GM12873 (cell line): ENCODE measurements at regions not wholly inside any gene's neighbourhood (a gene's known extent, or its start where the extent isn't known, plus 50 kb on each side); places are given as distances from the start of the nearest gene placed in this dataset.

Experiments used
- CTCF ChIP-seq: IDR thresholded peaks from 2 replicates; pipeline ENCODE4 v1.5.1; 2012; ENCODE audit warnings: low read depth, mild to moderate bottlenecking, moderate library complexity, low read length, control low read depth; ENCODE audit not compliant: insufficient read depth; ENCODE audit errors: missing control alignments

- TF ChIP-seq CTCF: no peak
Measured at GRCh38 chr4:38365748-38366310, 298.2 kb upstream of the KLF3 start.

- no peak for TF ChIP-seq CTCF
Measured at GRCh38 chr4:38366456-38366855, 297.5 kb upstream of the KLF3 start.

- TF ChIP-seq CTCF: no peak
Measured at GRCh38 chr4:38366997-38367396, 297.0 kb upstream of the KLF3 start.

GRCh38 chr4:38367642-38368174 is 296.3 kb upstream of the KLF3 start:
- TF ChIP-seq CTCF: no peak

GRCh38 chr4:38368613-38369012 is 295.4 kb upstream of the KLF3 start:
- TF ChIP-seq CTCF: no peak

- no peak for TF ChIP-seq CTCF
Measured at GRCh38 chr4:38371391-38371851, 292.6 kb upstream of the KLF3 start.

GRCh38 chr4:38373375-38373774 is 290.6 kb upstream of the KLF3 start:
- TF ChIP-seq CTCF: no peak

GRCh38 chr4:38377195-38377594 is 286.8 kb upstream of the KLF3 start:
- TF ChIP-seq CTCF: no peak
